IPS-NIHi7 (cell line): ENCODE measurements at regions not wholly inside any gene's neighbourhood (a gene's known extent, or its start where the extent isn't known, plus 50 kb on each side); places are given as distances from the start of the nearest gene placed in this dataset.
"Not testable (repeated sequence)": the region's sequence is repeated elsewhere in the genome, so short reads cannot be mapped to it uniquely, and the experiment has no call there.

ENCODE experiments used
- DNase-seq: peaks from one replicate; pipeline ENCODE4 v3.0.0; 2012; ENCODE audit warnings: mixed read lengths; ENCODE audit errors: extremely low spot score

DNA sequence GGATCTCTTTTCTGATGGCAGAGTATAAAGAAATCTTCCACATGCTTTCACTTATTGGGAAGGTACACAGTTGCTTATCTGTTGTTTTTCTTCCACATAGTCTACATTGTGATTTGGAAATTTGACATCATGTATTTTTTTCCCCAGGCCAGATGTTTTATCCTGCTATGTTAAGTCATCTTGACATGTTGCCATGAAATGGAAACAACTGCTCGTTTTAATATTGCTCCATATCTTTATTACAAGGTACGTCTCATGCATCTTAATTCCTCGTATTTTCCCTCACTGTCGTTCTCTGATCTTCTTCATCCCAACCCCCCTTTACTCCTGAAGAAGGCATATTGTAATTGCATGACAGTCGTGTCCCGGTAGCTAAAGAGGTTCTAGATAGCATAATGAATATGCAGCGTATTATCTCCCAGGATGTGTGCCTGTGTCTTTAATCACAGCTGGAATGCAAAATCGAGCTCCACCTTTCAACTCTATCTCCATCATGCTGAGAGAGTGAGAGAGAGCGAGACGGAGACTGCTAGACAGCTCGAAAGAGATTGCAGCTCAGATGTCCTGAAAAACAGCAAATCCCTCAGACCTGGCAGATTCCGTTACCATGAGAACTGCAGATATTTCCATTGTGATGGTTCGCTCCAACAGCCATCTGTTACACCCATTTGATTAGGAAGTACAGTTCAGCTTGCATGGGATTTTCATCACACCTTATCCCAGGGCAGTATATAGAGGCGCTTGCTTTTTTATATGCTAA lies 281.7 kb downstream of the TMEM38B start:
- no peak for DNase-seq

DNA sequence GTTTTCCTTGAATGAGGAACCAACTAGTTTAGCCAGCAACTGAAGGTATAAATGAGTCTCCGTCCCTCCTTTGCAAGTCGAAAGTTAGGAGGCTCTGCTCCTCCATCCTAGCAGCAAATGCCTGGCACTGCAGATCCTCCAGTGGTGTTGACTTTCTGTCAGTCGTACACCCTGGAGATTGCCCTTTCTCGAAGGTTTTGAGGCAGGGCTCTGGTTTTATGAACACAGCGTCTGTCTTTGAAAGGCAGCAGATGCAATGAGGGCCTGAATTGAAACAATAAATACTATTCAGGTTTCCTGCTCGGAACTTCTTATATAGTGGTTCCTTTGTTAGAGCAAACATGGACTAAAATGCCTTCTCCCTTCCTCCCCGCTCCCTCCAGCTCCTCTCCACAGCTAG lies 284.0 kb downstream of the TMEM38B start:
- DNase-seq, result no peak

DNA sequence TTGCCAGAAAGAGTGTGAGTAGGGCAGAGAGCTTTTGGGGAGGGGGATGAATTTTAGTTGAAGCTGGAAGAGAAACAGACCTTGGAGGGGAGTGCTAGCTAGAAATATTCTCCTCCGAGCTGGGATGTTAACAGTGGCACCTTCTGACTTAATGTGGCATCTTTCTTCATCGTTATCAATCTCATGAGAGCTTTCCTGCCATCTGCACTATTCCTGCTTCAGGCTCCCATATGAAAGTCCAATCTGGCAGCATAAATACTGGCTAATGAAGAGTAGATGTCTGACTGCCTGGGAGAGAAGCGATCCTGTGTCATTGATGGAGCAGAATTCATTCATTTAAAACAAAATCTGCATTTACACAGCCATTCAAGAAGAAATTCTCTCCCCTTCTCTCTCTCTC lies 284.5 kb downstream of the TMEM38B start:
- DNase-seq, result no peak

DNA sequence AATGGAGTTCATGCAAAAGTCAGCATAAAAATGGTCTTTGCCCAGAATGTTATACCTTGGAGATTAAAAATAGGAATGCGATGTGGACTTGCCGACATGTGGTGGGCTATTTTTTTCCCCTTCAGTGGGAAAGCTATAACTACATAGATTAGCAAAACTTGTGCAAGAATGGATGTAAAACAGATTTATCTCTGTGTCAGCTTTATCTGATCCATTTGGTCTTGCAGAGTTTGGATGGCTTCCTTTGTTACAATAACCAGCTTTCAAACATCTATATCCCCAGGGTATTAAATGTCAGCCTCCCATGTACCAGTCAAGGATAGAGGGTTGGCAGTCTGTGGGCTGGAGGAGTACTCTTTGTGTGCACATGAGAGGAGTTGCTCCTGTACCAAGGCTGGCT lies 284.9 kb downstream of the TMEM38B start:
- DNase-seq, result no peak

DNA sequence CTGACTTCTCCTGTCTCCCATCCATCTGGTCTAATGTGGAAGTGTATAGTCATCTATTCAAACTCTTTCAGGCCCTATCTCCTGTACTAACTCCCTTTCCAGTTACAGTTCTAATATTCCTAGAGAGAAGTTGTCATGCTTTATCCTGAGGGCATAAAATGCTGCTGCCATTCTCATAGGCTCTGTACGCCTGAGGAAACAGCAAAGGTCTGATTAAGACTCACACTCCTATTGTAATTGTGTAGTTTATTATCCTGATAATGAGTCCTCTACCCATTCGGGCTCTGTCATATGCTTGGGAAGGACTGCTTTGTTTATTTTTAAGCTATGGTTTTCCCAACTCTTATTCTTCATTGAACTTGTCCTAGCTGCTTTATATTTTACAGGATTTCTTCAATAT lies 290.4 kb downstream of the TMEM38B start:
- no peak for DNase-seq

DNA sequence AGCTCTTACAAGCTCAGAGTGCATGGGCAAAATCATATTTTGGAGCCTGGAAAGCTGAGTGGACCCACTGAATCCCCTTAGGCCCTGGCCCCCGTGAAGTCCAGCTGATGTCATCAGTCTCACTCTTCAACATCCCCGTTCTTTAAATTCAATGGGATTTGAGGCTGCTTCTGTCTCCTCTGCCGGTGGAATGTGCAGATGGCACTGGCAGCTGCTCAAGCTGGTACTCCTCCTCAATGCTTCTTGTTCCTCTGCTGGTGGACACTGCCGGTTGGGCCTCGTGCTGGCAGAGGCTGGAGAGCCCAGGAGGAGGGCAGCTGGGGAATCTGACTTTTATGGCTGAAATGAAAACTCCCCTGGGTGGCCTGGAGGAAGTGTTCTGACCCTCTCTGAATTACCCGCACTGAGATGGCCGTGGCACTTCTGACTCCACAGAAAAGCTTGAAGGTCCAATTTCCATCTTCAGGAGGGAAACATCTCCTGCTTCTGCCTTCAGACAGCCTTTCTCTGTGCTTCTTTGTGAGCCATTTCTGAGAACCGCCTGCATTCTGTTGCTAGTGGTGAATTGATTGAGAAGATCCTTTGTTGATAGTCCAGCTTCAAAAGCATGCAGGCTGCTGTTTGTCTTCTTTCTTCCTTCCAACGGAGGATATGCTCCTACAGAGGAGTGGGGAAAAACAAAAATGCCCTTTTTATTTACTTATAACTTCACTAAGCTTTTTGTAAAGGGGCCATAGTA lies 298.9 kb downstream of the TMEM38B start:
- no peak for DNase-seq

DNA sequence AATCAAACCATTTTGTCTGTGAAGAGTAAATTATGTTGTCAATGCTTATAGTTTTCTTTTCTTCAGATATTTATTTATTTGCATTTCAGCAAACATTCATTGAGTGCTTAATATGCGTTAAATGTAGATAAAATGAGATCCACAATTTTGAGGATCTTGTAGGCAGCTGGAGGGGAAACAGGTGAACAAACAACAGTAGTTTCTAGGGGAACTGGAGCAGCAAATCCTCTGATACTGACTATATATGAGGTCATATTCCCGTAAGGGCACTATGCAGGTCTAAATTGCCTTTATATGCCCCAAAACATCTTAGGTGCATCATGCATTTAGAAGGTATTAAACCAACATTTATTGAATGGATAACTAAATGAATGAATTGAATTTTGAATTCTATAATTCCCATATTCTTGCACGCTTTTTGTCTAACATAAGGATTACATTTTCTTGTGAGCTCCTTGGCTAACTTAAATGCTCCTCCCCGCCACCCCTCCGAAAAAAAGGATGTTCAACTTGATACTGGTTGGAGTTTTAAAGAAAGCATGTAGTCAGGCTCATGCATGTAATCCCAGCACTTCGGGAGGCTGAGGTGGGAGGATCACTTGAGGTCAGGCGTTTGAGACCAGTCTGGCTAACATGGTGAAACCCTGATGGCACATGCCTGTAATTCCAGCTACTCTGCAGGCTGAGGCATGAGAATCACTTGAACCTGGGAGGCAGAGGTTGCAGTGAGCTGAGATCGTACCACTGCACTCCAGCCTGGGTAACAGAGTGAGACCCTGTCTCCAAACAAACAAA lies 299.8 kb downstream of the TMEM38B start:
- DNase-seq, result no peak

DNA sequence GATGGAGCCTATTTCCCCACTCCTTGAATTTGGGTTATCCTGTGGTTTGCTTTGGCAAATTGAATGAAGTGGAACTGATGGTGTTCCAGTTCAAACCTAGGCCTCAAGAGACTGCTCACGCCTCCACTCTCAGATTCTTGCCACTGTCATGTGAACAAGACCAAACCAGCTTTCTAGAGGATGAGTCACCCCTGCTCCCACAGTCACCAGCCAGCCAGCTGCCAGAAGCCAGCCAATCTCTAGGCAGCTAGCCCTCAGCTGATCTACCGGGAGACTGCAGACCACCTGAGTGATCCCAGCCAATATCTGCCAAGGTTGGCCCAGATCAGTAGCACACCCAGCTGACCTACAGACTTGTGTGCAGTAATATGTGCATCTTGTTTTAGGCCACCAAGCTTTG lies 300.6 kb downstream of the TMEM38B start:
- DNase-seq, result peak; percentile 27

DNA sequence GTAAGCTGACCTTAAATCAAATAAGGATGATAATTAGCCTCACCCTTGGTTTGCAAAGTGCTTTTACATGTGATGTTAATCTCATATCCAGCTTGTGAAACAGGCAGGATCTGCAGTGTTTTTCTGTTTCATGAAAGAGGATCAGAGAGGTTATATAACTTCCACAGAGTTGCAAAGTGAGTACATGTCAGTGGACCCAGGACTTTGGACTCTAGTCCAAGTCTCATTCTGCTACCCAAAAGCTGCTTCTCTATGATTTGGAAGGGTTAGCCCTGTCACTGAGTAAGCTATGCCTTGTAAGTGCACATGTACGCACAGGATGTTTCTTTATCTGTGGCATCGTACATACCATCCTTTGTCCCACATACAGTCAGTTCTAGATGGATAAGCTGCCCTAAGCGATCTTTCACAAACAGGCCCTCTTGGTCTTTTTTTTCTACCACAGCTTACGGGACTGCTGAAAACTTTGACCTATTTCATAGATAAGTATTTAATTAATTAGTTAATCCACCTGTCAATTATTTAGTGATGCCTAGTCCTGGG lies 322.9 kb downstream of the TMEM38B start:
- DNase-seq, result no peak

DNA sequence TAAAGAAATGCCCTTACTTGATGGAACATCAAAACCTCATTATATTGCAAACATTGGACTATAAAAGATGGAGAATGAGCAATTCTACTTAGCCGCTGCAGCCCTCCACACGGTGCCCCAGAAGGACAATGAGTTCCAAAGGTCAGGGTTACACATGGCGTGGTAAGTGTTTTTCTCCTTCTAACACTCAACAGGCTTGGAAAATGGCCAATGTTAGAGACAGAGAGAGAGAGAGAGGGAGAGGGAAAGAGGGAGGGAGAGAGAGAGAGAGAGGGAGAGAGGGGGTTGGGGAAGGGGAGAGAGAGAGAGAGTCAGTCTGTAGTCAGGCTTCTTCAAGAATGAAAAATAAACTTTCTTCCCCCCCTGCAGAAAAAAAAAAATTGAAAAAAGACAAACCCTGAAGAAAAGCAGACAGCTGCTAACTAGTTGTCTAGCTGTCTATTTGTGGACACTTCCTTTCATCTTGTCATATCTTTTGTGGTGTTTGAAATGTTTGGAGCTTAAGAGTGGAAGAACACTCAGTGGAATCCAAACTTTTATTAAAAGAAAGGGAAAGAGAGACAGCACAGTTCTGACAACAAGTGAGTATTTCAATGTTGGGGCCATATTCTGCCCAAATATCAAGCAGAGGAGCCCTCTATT lies 324.8 kb downstream of the TMEM38B start:
- no peak for DNase-seq

DNA sequence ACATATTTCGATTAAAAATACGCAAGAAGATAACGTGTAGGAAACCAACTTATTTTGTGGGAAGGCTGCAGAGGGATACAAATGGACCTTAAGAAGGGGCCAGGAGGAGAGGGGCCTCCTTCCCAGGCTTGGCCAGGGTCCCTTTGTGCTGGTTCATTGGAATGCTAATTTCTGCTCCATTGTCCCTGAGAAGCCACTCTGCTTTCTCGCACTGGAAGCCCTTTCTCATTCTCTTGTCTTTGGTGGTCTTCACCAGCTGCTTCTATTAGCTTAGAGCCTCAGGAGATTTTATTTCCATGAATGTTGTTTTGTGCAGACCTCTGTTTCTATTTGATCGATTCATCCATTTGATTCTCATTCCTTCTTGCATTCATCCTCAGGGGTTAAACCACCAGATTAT lies 325.4 kb downstream of the TMEM38B start:
- peak; percentile 38 for DNase-seq

DNA sequence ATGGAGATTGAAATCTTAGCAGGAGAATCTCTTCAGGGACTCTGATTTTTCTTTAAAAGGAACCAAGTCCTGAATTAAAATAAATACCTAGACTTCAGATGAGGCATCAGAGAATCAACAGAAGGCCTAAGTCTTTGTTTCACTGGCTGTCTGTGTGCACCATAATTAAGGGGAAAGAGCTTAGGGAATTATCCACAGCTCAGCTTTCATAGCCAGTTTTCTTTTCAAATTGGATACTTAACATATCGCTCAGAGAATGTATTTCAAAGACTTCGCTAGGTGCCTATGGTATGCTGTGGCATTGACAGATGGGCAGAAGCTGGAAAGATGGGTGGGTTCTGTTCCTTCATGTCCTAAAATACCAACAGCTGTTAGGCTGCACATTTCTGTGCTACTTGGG lies 325.8 kb downstream of the TMEM38B start:
- no peak for DNase-seq

DNA sequence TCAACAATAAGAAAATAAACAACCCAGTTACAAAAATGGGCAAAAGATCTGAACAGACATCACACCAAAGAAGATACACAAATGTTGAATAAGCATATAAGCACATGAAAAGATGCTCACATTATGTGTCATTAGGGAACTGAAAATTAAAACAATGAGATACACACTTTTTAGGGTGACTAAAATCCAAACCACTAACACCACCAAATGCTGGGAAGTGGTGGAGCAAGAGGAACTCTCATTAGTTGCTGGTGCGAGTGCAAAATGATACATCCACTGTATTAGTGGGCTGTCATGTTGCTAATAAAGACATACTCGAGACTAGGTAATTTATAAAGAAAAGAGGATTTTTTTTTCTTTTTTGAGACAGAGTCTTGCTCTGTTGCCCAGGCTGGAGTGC lies 329.1 kb downstream of the TMEM38B start:
- no peak for DNase-seq

DNA sequence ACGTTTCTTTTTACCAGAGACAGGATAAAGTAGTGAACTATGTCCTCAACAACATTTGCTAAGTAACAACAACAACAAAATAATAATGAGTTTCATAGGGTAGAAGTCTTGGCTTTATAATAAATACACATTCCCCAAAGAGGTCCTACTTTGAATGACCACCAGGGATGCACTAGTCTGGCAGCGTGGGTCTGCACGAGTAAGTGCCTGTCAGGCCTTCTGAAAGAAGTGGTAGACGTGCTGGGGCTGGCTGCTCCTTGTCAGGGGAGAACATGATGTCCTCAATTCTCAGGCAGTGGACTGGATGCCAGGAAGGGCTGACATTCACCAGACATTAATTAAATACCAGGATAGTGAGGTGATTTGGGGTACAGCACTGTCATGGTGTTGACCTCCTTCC lies 331.1 kb downstream of the TMEM38B start:
- DNase-seq, result peak; percentile 26

DNA sequence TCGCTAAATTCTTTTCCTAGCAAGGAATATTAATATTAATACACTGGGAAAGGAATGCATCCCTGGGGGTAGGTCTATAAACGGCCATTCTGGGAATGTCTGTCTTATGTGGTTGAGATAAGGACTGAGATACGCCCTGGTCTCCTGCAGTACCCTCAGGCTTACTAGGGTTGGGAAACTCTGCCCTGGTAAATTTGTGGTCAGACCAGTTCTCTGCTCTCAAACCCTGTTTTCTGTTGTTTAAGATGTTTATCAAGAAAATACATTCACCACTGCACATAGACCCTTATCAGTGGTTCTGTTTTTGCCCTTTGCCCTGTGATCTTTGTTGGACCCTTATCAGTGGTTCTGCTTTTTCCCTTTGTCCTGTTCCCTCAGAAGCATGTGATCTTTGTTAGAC lies 335.8 kb downstream of the TMEM38B start:
- DNase-seq, result not testable (repeated sequence)

DNA sequence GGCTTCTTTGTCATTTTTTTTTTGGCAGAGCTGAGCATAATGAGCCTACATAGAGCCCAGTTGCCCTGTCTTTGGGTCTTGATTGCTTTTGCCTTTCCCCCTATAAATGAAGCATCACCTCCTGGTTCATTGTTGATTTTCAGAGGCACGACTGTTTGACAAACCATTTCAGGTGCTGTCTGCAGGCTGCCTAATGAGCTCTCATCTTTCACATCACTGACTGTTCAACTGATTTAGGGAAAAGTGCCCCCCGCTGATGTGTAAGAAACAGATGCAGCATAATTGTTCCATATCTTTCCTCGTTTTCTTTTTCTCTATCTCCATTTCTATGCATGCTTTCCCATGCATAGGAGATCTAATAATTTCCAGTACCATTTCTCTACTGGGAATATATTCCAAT lies 338.6 kb downstream of the TMEM38B start:
- no peak for DNase-seq

DNA sequence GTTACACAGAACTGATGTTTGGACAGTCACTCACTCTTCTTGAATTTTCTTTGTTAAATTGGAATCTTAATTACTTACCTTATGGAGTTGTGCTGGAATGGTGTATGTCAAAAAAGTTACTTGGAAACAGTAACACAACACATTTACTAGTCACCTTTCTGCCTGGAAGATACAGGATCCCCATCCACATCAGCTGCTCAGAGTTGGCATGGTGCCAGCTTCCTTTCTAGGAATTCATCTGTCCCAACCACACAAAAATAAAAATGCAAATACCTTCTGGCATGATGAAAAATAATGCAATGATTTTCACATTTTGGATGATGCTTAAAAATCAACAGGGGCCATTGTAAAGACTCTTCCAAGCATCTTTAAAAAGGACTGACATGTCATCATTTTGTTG lies 341.5 kb downstream of the TMEM38B start:
- no peak for DNase-seq

DNA sequence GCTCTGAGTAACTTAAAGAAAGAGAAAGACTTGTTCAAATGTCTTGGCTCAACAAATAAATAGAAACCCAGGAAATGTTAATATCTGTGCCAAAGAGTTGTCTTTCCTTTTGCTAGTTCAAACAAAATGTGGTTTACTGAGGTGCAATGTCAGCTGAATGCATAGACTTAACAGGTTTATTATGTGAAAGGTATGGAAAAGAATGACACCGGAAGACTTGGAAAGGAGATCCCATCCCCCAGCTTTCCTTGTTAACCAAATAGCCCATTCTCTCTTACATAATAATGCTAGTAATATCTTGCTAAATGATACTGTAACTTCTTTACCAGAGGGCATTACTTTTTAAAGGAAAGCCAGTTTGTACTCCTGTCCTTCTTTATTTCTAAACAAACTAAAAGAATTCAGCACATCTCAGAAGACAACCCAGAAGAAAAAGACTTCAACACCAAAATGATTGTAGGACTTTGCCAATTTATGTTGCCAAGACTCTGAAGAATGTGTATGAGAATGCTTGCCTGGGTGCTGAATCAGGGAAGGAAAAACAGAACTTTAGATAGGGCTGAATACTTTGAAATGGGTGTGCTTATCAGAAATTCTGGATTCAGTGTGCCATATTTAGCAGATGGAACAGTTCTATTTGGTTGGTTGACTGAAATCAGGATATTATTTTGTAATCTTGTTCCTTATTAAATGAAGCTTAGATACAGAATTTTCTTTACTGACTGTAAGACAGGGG lies 344.1 kb downstream of the TMEM38B start:
- no peak for DNase-seq

DNA sequence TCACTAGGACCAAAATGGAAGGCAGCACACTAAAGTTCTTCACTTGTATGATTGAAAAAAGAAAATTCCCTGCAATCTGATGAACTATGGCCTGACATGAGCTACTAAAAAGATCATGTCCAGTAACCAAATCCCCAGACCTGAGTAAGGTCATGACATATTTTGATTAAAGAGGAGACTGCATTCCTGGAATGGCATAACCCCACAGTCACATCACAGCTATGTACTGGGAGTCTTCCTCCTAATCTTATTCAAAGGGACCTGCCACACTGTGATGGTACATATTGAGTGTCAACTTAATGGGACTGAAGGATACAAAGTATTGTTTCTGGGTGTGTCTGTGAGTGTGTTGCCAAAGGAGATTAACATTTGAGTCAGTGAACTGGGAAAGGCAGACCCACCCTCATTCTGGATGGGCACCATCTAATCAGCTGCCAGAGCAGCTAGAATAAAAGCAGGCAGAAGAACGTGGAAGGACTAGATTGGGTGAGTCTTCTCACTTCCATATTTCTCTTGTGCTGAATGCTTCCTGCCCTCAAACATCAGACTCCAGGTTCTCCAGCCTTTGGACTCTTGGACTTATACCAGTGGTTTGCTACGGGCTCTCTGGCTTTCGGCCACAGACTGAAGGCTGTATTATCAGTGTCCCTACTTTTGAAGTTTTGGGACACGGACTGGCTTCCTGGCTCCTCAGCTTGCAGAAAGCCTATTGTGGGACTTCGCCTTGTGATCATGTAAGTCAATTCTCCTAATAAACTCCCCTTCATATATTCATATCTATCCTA lies 345.0 kb downstream of the TMEM38B start:
- DNase-seq, result no peak

DNA sequence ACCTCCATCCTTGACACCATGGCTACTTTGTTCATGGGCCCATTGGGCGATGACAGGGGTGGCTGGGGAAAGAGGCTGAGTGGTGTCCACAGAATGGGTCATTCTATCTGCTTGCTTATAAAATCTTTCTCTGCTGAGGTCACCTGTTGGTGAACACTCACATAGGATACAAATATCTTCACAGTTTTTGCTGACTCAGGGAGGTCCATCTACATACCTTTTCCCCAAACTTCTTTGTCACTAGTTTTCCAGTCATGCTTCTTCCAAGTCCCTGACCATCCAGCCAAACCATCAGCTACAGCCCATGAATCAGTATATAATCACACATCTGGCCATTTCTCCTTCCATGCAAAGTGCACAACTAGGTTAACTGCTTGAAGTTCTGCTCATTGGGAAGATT lies 347.6 kb downstream of the TMEM38B start:
- not testable (repeated sequence) for DNase-seq
